ENCODE measurements at regions not wholly inside any gene's neighbourhood (a gene's known extent, or its start where the extent isn't known, plus 50 kb on each side); places are given as distances from the start of the nearest gene placed in this dataset.
"Not testable (repeated sequence)": the region's sequence is repeated elsewhere in the genome, so short reads cannot be mapped to it uniquely, and the experiment has no call there.

GRCh38 chr1:146278758-146279157 lies 49.9 kb upstream of the NOTCH2NLA start:
- H3K4me3 ChIP-seq (ENCODE audit: insufficient read length, low read depth); H3K4me1 ChIP-seq (ENCODE audit: insufficient read depth, insufficient read length); DNase-seq (ENCODE audit: low read depth, low spot score); H3K36me3 ChIP-seq (ENCODE audit: insufficient read depth, insufficient read length, low read length); H3K9ac ChIP-seq (ENCODE audit: insufficient read length, low read depth); H3K9me3 ChIP-seq (ENCODE audit: insufficient read depth, low read length); H3K27me3 ChIP-seq (ENCODE audit: insufficient read depth, insufficient read length): not testable (repeated sequence)
